WTC11 (cell line): ENCODE measurements at regions not wholly inside any gene's neighbourhood (a gene's known extent, or its start where the extent isn't known, plus 50 kb on each side); places are given as distances from the start of the nearest gene placed in this dataset.

ENCODE experiments used
- ATAC-seq: fragments of 200-7000 bp; cut with Tn5 transposase; 2 replicates; pipeline ENCODE4 v1.10.0; 2021; ENCODE audit warnings: mild to moderate bottlenecking, moderate library complexity
- CTCF ChIA-PET: fragments of 300-600 bp; sonication (Branson Sonifier 250); formaldehyde crosslinking; loops from one replicate; lab custom pipeline; 2021; ENCODE audit warnings: antibody characterized with exemption; lab: Charles Lee
- POLR2A ChIA-PET: fragments of 350-600 bp; sonication (Branson Sonifier 250); formaldehyde crosslinking; loops from one replicate; lab custom pipeline; 2021; ENCODE audit warnings: antibody characterized with exemption; lab: Charles Lee
- DNase-seq: peaks from one replicate; pipeline ENCODE4 v3.0.0; 2021; ENCODE audit warnings: low spot score
- H3K27ac Mint-ChIP-seq: 2 replicates; pipeline ENCODE4 v1.8.0; 2021; ENCODE audit warnings: mixed read lengths
- H3K27me3 Mint-ChIP-seq: 2 replicates; pipeline ENCODE4 v1.8.0; 2021; ENCODE audit warnings: low read depth, mild to moderate bottlenecking, moderate library complexity, mixed read lengths
- H3K36me3 Mint-ChIP-seq: 2 replicates; pipeline ENCODE4 v1.8.0; 2021; ENCODE audit warnings: mixed read lengths
- H3K4me1 Mint-ChIP-seq: 2 replicates; pipeline ENCODE4 v1.8.0; 2022; ENCODE audit warnings: mixed read lengths
- H3K4me3 Mint-ChIP-seq: 2 replicates; pipeline ENCODE4 v1.8.0; 2021; ENCODE audit warnings: mild to moderate bottlenecking, moderate library complexity, mixed read lengths
- H3K9me3 Mint-ChIP-seq: 2 replicates; pipeline ENCODE4 v1.8.0; 2021; ENCODE audit warnings: mixed read lengths
- ESRRA ChIP-seq: sonication (generic); formaldehyde crosslinking; IDR thresholded peaks from 2 replicates; pipeline ENCODE4 v1.8.1; 2022; ENCODE audit warnings: mild to moderate bottlenecking, missing genetic modification reagents, borderline replicate concordance
- ETV6 ChIP-seq: sonication (generic); formaldehyde crosslinking; IDR thresholded peaks from 2 replicates; pipeline ENCODE4 v1.8.1; 2022; ENCODE audit warnings: mild to moderate bottlenecking, missing genetic modification reagents
- FOXJ3 ChIP-seq: sonication (generic); formaldehyde crosslinking; IDR thresholded peaks from 2 replicates; pipeline ENCODE4 v1.9.0; 2021; ENCODE audit warnings: missing genetic modification reagents, mild to moderate bottlenecking, borderline replicate concordance
- FOXK1 ChIP-seq: sonication (generic); formaldehyde crosslinking; IDR thresholded peaks from 2 replicates; pipeline ENCODE4 v1.8.0; 2022; ENCODE audit warnings: mild to moderate bottlenecking, moderate library complexity, missing genetic modification reagents
- FOXP1 ChIP-seq: sonication (generic); formaldehyde crosslinking; IDR thresholded peaks from 2 replicates; pipeline ENCODE4 v1.8.0; 2022; ENCODE audit warnings: missing genetic modification reagents, mild to moderate bottlenecking, moderate library complexity, borderline replicate concordance
- HMGA2 ChIP-seq: fragments of 250-450 bp; sonication (Bioruptor Pico); IDR thresholded peaks from 2 replicates; pipeline ENCODE4 v1.4.0; 2021; ENCODE audit warnings: mild to moderate bottlenecking, moderate library complexity
- JUN ChIP-seq: sonication (generic); formaldehyde crosslinking; IDR thresholded peaks from 2 replicates; pipeline ENCODE4 v1.8.0; 2023; ENCODE audit warnings: mild to moderate bottlenecking, missing genetic modification reagents
- NFYB ChIP-seq: sonication (generic); formaldehyde crosslinking; conservative IDR thresholded peaks from 2 replicates; pipeline ENCODE4 v1.8.0; 2022; ENCODE audit warnings: low read depth, missing genetic modification reagents
- RELA ChIP-seq: sonication (generic); formaldehyde crosslinking; IDR thresholded peaks from 2 replicates; pipeline ENCODE4 v1.8.1; 2022; ENCODE audit warnings: missing genetic modification reagents, mild to moderate bottlenecking, borderline replicate concordance
- TEAD1 ChIP-seq: sonication (generic); formaldehyde crosslinking; IDR thresholded peaks from 2 replicates; pipeline ENCODE4 v1.8.0; 2022; ENCODE audit warnings: mild to moderate bottlenecking, missing genetic modification reagents
- ZBTB21 ChIP-seq: sonication (generic); formaldehyde crosslinking; IDR thresholded peaks from 2 replicates; pipeline ENCODE4 v1.8.1; 2023; ENCODE audit warnings: mild to moderate bottlenecking, missing genetic modification reagents, borderline replicate concordance
- ZNF138 ChIP-seq: sonication (generic); formaldehyde crosslinking; conservative IDR thresholded peaks from 2 replicates; pipeline ENCODE4 v1.8.1; 2022; ENCODE audit warnings: mild to moderate bottlenecking, moderate library complexity, missing genetic modification reagents
- ZNF423 ChIP-seq: fragments of 250-450 bp; sonication (Bioruptor Pico); IDR thresholded peaks from 2 replicates; pipeline ENCODE4 v2.1.2; 2022; ENCODE audit warnings: mild to moderate bottlenecking, moderate library complexity
- TF ChIP-seq, protein P1 (sequence below): sonication (generic); formaldehyde crosslinking; IDR thresholded peaks from 2 replicates; pipeline ENCODE4 v1.8.1; 2023; ENCODE audit warnings: mild to moderate bottlenecking, missing genetic modification reagents
- TF ChIP-seq, protein P2 (sequence below): sonication (generic); formaldehyde crosslinking; IDR thresholded peaks from 2 replicates; pipeline ENCODE4 v1.8.1; 2022; ENCODE audit warnings: mild to moderate bottlenecking, moderate library complexity, missing genetic modification reagents
- TF ChIP-seq, protein P3 (sequence below): sonication (generic); formaldehyde crosslinking; IDR thresholded peaks from 2 replicates; pipeline ENCODE4 v1.8.1; 2023; ENCODE audit warnings: mild to moderate bottlenecking, missing genetic modification reagents, moderate library complexity
- TF ChIP-seq, protein P4 (sequence below): sonication (generic); formaldehyde crosslinking; IDR thresholded peaks from 2 replicates; pipeline ENCODE4 v1.8.1; 2023; ENCODE audit warnings: mild to moderate bottlenecking, missing genetic modification reagents
- TF ChIP-seq, protein P5 (sequence below): sonication (generic); formaldehyde crosslinking; IDR thresholded peaks from 2 replicates; pipeline ENCODE4 v1.8.0; 2022; ENCODE audit warnings: mild to moderate bottlenecking, missing genetic modification reagents
- TF ChIP-seq, protein P6 (sequence below): sonication (generic); formaldehyde crosslinking; IDR thresholded peaks from 2 replicates; pipeline ENCODE4 v1.8.1; 2022; ENCODE audit warnings: mild to moderate bottlenecking, missing genetic modification reagents, moderate library complexity, borderline replicate concordance
- TF ChIP-seq, protein P7 (sequence below): sonication (generic); formaldehyde crosslinking; IDR thresholded peaks from 2 replicates; pipeline ENCODE4 v1.8.0; 2022; ENCODE audit warnings: mild to moderate bottlenecking, missing genetic modification reagents

DNA sequence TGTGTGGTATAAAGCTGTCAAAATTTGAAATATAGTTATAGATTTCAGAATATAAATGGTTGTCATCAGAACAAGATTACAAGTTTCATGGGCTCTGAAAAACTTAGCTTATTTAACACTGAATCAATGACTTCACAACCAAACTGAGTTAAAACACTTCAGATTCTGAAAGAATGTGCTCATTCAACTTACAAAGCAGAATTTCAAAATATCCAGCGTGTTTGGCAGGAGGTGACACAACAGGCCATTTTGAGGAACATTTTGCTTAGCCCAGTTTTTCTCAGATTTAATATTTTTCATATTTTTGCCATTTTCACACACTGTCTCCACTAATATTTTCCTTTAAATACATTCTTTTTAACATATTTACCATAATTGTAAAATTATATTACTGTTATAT, 781.1 kb downstream of the TUSC7 start:
- no peak overlapping the region for H3K4me3 Mint-ChIP-seq

DNA sequence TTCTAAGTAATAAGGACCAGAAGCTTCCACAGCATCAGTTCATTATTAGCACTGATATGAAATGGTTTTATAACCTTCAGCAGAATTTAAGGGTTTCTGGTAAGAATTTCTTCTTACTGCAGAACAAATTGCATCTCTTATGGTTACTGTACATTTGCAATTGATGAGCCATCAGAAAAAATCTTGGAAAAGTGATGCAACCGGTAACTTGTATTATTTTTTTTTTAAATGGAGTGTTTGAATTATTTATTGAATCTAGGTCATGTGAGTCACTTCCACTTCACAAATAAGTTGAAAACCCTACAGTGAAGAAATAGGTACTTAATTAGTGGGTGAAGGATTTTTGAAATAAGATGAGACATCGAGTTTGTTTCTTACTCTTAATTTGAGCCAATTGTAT, 786.0 kb downstream of the TUSC7 start:
- POLR2A ChIA-PET: no interaction called here
- no peak overlapping the region for H3K27ac Mint-ChIP-seq

More for the DNA sequence above, 781.1 kb downstream of the TUSC7 start:
- no peak for ATAC-seq
- H3K27me3 Mint-ChIP-seq: no peaks in the 10 kb centered on the region
- peaks cover 15% of the 10 kb centered on the region for H3K4me1 Mint-ChIP-seq
- no peak for DNase-seq
- no peaks in the 10 kb centered on the region for H3K36me3 Mint-ChIP-seq
- POLR2A ChIA-PET: no interaction called here
- CTCF ChIA-PET: no interaction called here
- 0 out of 2 replicates have a peak, but pooled peaks cover 3% of the 10 kb centered on the region for H3K9me3 Mint-ChIP-seq
- TF ChIP-seq, protein P1, sequence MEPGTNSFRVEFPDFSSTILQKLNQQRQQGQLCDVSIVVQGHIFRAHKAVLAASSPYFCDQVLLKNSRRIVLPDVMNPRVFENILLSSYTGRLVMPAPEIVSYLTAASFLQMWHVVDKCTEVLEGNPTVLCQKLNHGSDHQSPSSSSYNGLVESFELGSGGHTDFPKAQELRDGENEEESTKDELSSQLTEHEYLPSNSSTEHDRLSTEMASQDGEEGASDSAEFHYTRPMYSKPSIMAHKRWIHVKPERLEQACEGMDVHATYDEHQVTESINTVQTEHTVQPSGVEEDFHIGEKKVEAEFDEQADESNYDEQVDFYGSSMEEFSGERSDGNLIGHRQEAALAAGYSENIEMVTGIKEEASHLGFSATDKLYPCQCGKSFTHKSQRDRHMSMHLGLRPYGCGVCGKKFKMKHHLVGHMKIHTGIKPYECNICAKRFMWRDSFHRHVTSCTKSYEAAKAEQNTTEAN (CRISPR knock-in tag): no peak
- TF ChIP-seq, protein P2, sequence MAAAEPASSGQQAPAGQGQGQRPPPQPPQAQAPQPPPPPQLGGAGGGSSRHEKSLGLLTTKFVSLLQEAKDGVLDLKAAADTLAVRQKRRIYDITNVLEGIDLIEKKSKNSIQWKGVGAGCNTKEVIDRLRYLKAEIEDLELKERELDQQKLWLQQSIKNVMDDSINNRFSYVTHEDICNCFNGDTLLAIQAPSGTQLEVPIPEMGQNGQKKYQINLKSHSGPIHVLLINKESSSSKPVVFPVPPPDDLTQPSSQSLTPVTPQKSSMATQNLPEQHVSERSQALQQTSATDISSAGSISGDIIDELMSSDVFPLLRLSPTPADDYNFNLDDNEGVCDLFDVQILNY (CRISPR knock-in tag): no peak
- TF ChIP-seq, protein P3, sequence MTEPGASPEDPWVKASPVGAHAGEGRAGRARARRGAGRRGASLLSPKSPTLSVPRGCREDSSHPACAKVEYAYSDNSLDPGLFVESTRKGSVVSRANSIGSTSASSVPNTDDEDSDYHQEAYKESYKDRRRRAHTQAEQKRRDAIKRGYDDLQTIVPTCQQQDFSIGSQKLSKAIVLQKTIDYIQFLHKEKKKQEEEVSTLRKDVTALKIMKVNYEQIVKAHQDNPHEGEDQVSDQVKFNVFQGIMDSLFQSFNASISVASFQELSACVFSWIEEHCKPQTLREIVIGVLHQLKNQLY (CRISPR knock-in tag): no peak
- TF ChIP-seq, protein P4, sequence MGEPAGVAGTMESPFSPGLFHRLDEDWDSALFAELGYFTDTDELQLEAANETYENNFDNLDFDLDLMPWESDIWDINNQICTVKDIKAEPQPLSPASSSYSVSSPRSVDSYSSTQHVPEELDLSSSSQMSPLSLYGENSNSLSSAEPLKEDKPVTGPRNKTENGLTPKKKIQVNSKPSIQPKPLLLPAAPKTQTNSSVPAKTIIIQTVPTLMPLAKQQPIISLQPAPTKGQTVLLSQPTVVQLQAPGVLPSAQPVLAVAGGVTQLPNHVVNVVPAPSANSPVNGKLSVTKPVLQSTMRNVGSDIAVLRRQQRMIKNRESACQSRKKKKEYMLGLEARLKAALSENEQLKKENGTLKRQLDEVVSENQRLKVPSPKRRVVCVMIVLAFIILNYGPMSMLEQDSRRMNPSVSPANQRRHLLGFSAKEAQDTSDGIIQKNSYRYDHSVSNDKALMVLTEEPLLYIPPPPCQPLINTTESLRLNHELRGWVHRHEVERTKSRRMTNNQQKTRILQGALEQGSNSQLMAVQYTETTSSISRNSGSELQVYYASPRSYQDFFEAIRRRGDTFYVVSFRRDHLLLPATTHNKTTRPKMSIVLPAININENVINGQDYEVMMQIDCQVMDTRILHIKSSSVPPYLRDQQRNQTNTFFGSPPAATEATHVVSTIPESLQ (CRISPR knock-in tag): no peak
- TF ChIP-seq, protein P5, sequence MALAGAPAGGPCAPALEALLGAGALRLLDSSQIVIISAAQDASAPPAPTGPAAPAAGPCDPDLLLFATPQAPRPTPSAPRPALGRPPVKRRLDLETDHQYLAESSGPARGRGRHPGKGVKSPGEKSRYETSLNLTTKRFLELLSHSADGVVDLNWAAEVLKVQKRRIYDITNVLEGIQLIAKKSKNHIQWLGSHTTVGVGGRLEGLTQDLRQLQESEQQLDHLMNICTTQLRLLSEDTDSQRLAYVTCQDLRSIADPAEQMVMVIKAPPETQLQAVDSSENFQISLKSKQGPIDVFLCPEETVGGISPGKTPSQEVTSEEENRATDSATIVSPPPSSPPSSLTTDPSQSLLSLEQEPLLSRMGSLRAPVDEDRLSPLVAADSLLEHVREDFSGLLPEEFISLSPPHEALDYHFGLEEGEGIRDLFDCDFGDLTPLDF (CRISPR knock-in tag): no peak
- H3K27ac Mint-ChIP-seq: no peak overlapping the region

More for the DNA sequence above, 786.0 kb downstream of the TUSC7 start:
- no peak for TF ChIP-seq JUN (CRISPR knock-in tag)
- TF ChIP-seq ZBTB21 (CRISPR knock-in tag): no peak
- TF ChIP-seq FOXJ3 (CRISPR knock-in tag): no peak
- no peak for TF ChIP-seq ESRRA
- no peak for TF ChIP-seq ETV6 (CRISPR knock-in tag)
- no peak for TF ChIP-seq RELA (CRISPR knock-in tag)
- TF ChIP-seq FOXP1 (CRISPR knock-in tag): no peak
- no peak for TF ChIP-seq TEAD1 (CRISPR knock-in tag)
- TF ChIP-seq ZNF423: no peak
- TF ChIP-seq FOXK1 (CRISPR knock-in tag): no peak
- TF ChIP-seq NFYB (CRISPR knock-in tag): no peak
- TF ChIP-seq, protein P6, sequence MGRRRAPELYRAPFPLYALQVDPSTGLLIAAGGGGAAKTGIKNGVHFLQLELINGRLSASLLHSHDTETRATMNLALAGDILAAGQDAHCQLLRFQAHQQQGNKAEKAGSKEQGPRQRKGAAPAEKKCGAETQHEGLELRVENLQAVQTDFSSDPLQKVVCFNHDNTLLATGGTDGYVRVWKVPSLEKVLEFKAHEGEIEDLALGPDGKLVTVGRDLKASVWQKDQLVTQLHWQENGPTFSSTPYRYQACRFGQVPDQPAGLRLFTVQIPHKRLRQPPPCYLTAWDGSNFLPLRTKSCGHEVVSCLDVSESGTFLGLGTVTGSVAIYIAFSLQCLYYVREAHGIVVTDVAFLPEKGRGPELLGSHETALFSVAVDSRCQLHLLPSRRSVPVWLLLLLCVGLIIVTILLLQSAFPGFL (CRISPR knock-in tag): no peak
- TF ChIP-seq, protein P5 (CRISPR knock-in tag): no peak
- TF ChIP-seq HMGA2 (CRISPR knock-in tag): no peak
- TF ChIP-seq, protein P7, sequence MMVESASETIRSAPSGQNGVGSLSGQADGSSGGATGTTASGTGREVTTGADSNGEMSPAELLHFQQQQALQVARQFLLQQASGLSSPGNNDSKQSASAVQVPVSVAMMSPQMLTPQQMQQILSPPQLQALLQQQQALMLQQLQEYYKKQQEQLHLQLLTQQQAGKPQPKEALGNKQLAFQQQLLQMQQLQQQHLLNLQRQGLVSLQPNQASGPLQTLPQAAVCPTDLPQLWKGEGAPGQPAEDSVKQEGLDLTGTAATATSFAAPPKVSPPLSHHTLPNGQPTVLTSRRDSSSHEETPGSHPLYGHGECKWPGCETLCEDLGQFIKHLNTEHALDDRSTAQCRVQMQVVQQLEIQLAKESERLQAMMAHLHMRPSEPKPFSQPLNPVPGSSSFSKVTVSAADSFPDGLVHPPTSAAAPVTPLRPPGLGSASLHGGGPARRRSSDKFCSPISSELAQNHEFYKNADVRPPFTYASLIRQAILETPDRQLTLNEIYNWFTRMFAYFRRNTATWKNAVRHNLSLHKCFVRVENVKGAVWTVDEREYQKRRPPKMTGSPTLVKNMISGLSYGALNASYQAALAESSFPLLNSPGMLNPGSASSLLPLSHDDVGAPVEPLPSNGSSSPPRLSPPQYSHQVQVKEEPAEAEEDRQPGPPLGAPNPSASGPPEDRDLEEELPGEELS (CRISPR knock-in tag): no peak
- no peak for TF ChIP-seq ZNF138
- H3K4me3 Mint-ChIP-seq: no peak overlapping the region
- DNase-seq (no peak), ATAC-seq (no peak)
- no peaks in the 10 kb centered on the region for H3K36me3 Mint-ChIP-seq
- CTCF ChIA-PET: no interaction called here
- no peaks in the 10 kb centered on the region for H3K27me3 Mint-ChIP-seq
- 0 out of 2 replicates have a peak, but pooled peaks cover 3% of the 10 kb centered on the region for H3K9me3 Mint-ChIP-seq
- H3K4me1 Mint-ChIP-seq: no peaks in the 10 kb centered on the region
